ENCODE measurements at regions not wholly inside any gene's neighbourhood (a gene's known extent, or its start where the extent isn't known, plus 50 kb on each side); places are given as distances from the start of the nearest gene placed in this dataset.

- no peaks in the 10 kb centered on the region for H3K36me3 ChIP-seq (ENCODE audit: control insufficient read depth, insufficient read depth, low read length)
- no peak overlapping the region for H2AFZ ChIP-seq (ENCODE audit: low read length)
Observed at GRCh38 chr1:121586369-121587229, 401.8 kb downstream of the SRGAP2C start.

DNA sequence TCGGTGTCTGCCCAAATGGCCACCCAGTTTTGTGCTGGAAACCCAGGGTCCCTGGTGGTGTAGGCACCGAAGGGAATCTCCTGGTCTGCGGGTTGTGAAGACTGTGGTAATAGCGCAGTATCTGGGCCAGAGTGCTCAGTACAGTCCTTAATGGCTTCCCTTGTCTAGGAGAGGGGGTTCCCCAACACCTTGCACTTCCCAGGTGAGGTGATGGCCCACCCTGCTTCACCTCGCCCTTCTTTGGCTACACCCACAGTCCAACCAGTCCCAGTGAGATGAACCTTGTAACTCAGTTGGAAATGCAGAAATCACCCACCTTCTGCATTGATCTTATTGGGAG lies 402.4 kb downstream of the SRGAP2C start:
- Histone ChIP-seq H3K9me3 (ENCODE audit: control insufficient read depth, insufficient read depth, low read depth, low read length) (no peaks in the 10 kb centered on the region), H2AFZ (ENCODE audit: low read length) (no peak overlapping the region), H3K36me3 (ENCODE audit: control insufficient read depth, insufficient read depth, low read length) (no peaks in the 10 kb centered on the region), H3K79me2 (ENCODE audit: control insufficient read depth, insufficient read depth, low read length) (no peaks in the 10 kb centered on the region), H3K4me1 (ENCODE audit: control insufficient read depth, extremely low read depth, insufficient read depth, low read length) (no peaks in the 10 kb centered on the region), H3K4me3 (replicated peaks in 1 of 4; ENCODE audit: control extremely low read depth in 1 of 4, insufficient read depth in 1 of 4, low read depth in 3 of 4, low read length in 4 of 4) (no peak overlapping the region), H3K4me2 (ENCODE audit: extremely low read depth, insufficient read depth, low read length) (no peak overlapping the region), H3K27ac (ENCODE audit: insufficient read depth, low read length) (no peak overlapping the region), H4K20me1 (ENCODE audit: control insufficient read depth, extremely low read depth, insufficient read depth, low read length) (no peaks in the 10 kb centered on the region), H3K9ac (ENCODE audit: insufficient read depth, low read length) (no peak overlapping the region), H3K27me3 (ENCODE audit: control insufficient read depth, insufficient read depth, low read length) (no peaks in the 10 kb centered on the region)
- no peak for DNase-seq (ENCODE audit: low read depth in 2 of 2)
- no peak for TF ChIP-seq EZH2 (IDR thresholded peaks at IDR 0.05; ENCODE audit: low read length, missing control alignments)
- TF ChIP-seq, protein P1, sequence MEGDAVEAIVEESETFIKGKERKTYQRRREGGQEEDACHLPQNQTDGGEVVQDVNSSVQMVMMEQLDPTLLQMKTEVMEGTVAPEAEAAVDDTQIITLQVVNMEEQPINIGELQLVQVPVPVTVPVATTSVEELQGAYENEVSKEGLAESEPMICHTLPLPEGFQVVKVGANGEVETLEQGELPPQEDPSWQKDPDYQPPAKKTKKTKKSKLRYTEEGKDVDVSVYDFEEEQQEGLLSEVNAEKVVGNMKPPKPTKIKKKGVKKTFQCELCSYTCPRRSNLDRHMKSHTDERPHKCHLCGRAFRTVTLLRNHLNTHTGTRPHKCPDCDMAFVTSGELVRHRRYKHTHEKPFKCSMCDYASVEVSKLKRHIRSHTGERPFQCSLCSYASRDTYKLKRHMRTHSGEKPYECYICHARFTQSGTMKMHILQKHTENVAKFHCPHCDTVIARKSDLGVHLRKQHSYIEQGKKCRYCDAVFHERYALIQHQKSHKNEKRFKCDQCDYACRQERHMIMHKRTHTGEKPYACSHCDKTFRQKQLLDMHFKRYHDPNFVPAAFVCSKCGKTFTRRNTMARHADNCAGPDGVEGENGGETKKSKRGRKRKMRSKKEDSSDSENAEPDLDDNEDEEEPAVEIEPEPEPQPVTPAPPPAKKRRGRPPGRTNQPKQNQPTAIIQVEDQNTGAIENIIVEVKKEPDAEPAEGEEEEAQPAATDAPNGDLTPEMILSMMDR (conservative IDR thresholded peaks at IDR 0.05 in 1 of 2, IDR thresholded peaks at IDR 0.05 in 1 of 2; ENCODE audit: low read depth in 1 of 2, low read length in 2 of 2), result no peak

More at GRCh38 chr1:121586369-121587229, 401.8 kb downstream of the SRGAP2C start:
- Histone ChIP-seq H3K79me2 (ENCODE audit: control insufficient read depth, insufficient read depth, low read length) (no peaks in the 10 kb centered on the region), H3K4me1 (ENCODE audit: control insufficient read depth, extremely low read depth, insufficient read depth, low read length) (no peaks in the 10 kb centered on the region), H3K27ac (ENCODE audit: insufficient read depth, low read length) (no peak overlapping the region), H3K27me3 (ENCODE audit: control insufficient read depth, insufficient read depth, low read length) (no peaks in the 10 kb centered on the region), H3K4me3 (replicated peaks in 1 of 4; ENCODE audit: control extremely low read depth in 1 of 4, insufficient read depth in 1 of 4, low read depth in 3 of 4, low read length in 4 of 4) (no peak overlapping the region), H3K9ac (ENCODE audit: insufficient read depth, low read length) (no peak overlapping the region), H3K9me3 (ENCODE audit: control insufficient read depth, insufficient read depth, low read depth, low read length) (no peaks in the 10 kb centered on the region), H3K4me2 (ENCODE audit: extremely low read depth, insufficient read depth, low read length) (no peak overlapping the region), H4K20me1 (ENCODE audit: control insufficient read depth, extremely low read depth, insufficient read depth, low read length) (no peaks in the 10 kb centered on the region)
- TF ChIP-seq, protein P1 (conservative IDR thresholded peaks at IDR 0.05 in 1 of 2, IDR thresholded peaks at IDR 0.05 in 1 of 2; ENCODE audit: low read depth in 1 of 2, low read length in 2 of 2), result no peak
- no peak for TF ChIP-seq EZH2 (IDR thresholded peaks at IDR 0.05; ENCODE audit: low read length, missing control alignments)
- no peak for DNase-seq (ENCODE audit: low read depth in 2 of 2)

DNA sequence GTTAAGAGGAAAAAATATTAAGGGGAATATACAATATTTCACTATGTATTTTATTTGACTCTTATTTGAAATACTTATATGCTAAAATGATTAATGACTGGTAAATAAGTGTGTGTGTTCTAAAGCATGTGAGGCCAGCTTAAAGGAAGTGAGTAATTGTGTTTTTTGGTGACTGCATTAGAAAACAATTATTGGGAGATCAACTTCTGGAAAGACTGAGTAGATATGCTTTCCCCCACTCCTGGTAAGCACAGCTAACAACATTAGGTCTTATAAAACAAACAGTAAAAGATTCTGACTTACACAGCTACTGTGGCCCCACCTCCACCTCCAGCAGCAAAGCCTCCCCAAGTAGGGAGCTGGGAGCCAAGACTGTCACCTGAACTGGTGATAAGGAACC lies 403.0 kb downstream of the SRGAP2C start:
- Histone ChIP-seq H3K27ac (ENCODE audit: insufficient read depth, low read length) (no peak overlapping the region), H4K20me1 (ENCODE audit: control insufficient read depth, extremely low read depth, insufficient read depth, low read length) (no peaks in the 10 kb centered on the region)
- DNase-seq (ENCODE audit: low read depth in 2 of 2), result peak in 1 of 2 donors; percentile 3

More for the DNA sequence above, 403.0 kb downstream of the SRGAP2C start:
- Histone ChIP-seq H3K36me3 (ENCODE audit: control insufficient read depth, insufficient read depth, low read length) (no peaks in the 10 kb centered on the region), H3K9ac (ENCODE audit: insufficient read depth, low read length) (no peak overlapping the region), H2AFZ (ENCODE audit: low read length) (no peak overlapping the region), H3K4me2 (ENCODE audit: extremely low read depth, insufficient read depth, low read length) (no peak overlapping the region), H3K9me3 (ENCODE audit: control insufficient read depth, insufficient read depth, low read depth, low read length) (no peaks in the 10 kb centered on the region), H3K79me2 (ENCODE audit: control insufficient read depth, insufficient read depth, low read length) (no peaks in the 10 kb centered on the region), H3K4me3 (replicated peaks in 1 of 4; ENCODE audit: control extremely low read depth in 1 of 4, insufficient read depth in 1 of 4, low read depth in 3 of 4, low read length in 4 of 4) (no peak overlapping the region), H3K27me3 (ENCODE audit: control insufficient read depth, insufficient read depth, low read length) (no peaks in the 10 kb centered on the region), H3K4me1 (ENCODE audit: control insufficient read depth, extremely low read depth, insufficient read depth, low read length) (no peaks in the 10 kb centered on the region)
- TF ChIP-seq EZH2 (IDR thresholded peaks at IDR 0.05; ENCODE audit: low read length, missing control alignments), result no peak
- TF ChIP-seq, protein P1 (conservative IDR thresholded peaks at IDR 0.05 in 1 of 2, IDR thresholded peaks at IDR 0.05 in 1 of 2; ENCODE audit: low read depth in 1 of 2, low read length in 2 of 2), result no peak
